GM15510 (cell line): ENCODE measurements at regions not wholly inside any gene's neighbourhood (a gene's known extent, or its start where the extent isn't known, plus 50 kb on each side); places are given as distances from the start of the nearest gene placed in this dataset.

Source experiments
- POLR2A ChIP-seq: IDR thresholded peaks from 3 replicates; pipeline ENCODE4 v1.6.1; 2011; ENCODE audit warnings: borderline replicate concordance; ENCODE audit not compliant: insufficient read length; ENCODE audit errors: extremely low read depth

- TF ChIP-seq POLR2A: no peak
Measured at GRCh38 chr21:36606287-36606982, 92.5 kb upstream of the SIM2 start.

- no peak for TF ChIP-seq POLR2A
Measured at GRCh38 chr21:36606983-36607325, 92.0 kb upstream of the SIM2 start.

- TF ChIP-seq POLR2A: no peak
Measured at GRCh38 chr21:36608041-36608896, 90.6 kb upstream of the SIM2 start.

- no peak for TF ChIP-seq POLR2A
Measured at GRCh38 chr21:36608897-36609225, 90.1 kb upstream of the SIM2 start.

- TF ChIP-seq POLR2A: no peak
Measured at GRCh38 chr21:36609654-36610053, 89.3 kb upstream of the SIM2 start.

- TF ChIP-seq POLR2A: no peak
Measured at GRCh38 chr21:36610201-36610600, 88.7 kb upstream of the SIM2 start.

GRCh38 chr21:36610935-36611334 lies 88.0 kb upstream of the SIM2 start:
- TF ChIP-seq POLR2A: no peak

- no peak for TF ChIP-seq POLR2A
Measured at GRCh38 chr21:36611379-36611778, 87.5 kb upstream of the SIM2 start.

- no peak for TF ChIP-seq POLR2A
Measured at GRCh38 chr21:36613059-36613458, 85.9 kb upstream of the SIM2 start.

GRCh38 chr21:36613554-36613953 lies 85.4 kb upstream of the SIM2 start:
- TF ChIP-seq POLR2A: no peak

- no peak for TF ChIP-seq POLR2A
Measured at GRCh38 chr21:36615274-36615964, 83.5 kb upstream of the SIM2 start.

- no peak for TF ChIP-seq POLR2A
Measured at GRCh38 chr21:36624105-36624504, 74.8 kb upstream of the SIM2 start.

- TF ChIP-seq POLR2A: no peak
Measured at GRCh38 chr21:36626791-36627190, 72.1 kb upstream of the SIM2 start.

GRCh38 chr21:36627242-36627641 lies 71.7 kb upstream of the SIM2 start:
- TF ChIP-seq POLR2A: no peak

- TF ChIP-seq POLR2A: no peak
Measured at GRCh38 chr21:36628106-36628505, 70.8 kb upstream of the SIM2 start.

- no peak for TF ChIP-seq POLR2A
Measured at GRCh38 chr21:36628761-36629460, 70.0 kb upstream of the SIM2 start.
